CD14-positive monocyte (primary cell): ENCODE measurements at regions not wholly inside any gene's neighbourhood (a gene's known extent, or its start where the extent isn't known, plus 50 kb on each side); places are given as distances from the start of the nearest gene placed in this dataset.

ENCODE experiments used
- DNase-seq, 3 donors: peaks; one replicate each; pipeline ENCODE4 v3.0.0-alpha.2; 2011 to 2022
- H2AFZ ChIP-seq: 2 replicates; pipeline ENCODE4 v1.6.0; 2012; ENCODE audit warnings: mild to moderate bottlenecking, low read depth, low read length, inconsistent platforms; ENCODE audit not compliant: insufficient read depth, poor library complexity, severe bottlenecking
- H3K27ac ChIP-seq, 2 donors: 1 replicate in 1 of 2; 2 replicates in 1 of 2; pipeline ENCODE4 v1.5.1; 2012 to 2013; ENCODE audit warnings: low read length in 2 of 2, control low read depth in 1 of 2, inconsistent platforms in 1 of 2, low read depth in 1 of 2, mild to moderate bottlenecking in 1 of 2
- H3K27me3 ChIP-seq, 2 donors: one replicate each; pipeline versions ENCODE4 v1.6.0 to v1.6.1; 2011 to 2013; ENCODE audit warnings: low read length in 2 of 2; ENCODE audit not compliant: control insufficient read depth in 2 of 2, insufficient read depth in 2 of 2
- H3K36me3 ChIP-seq, 2 donors: replicated peaks in 1 of 2; 1 replicate in 1 of 2; 2 replicates in 1 of 2; pipeline versions ENCODE4 v1.5.1 to v1.6.1; 2012 to 2013; ENCODE audit warnings: low read length in 2 of 2, control low read depth in 1 of 2, inconsistent platforms in 1 of 2, mild to moderate bottlenecking in 1 of 2; ENCODE audit not compliant: insufficient read depth in 2 of 2, control insufficient read depth in 1 of 2
- H3K4me1 ChIP-seq, 2 donors: 1 replicate in 1 of 2; 2 replicates in 1 of 2; pipeline versions ENCODE4 v1.5.1 to v1.6.1; 2012 to 2013; ENCODE audit warnings: low read length in 2 of 2, control low read depth in 1 of 2, inconsistent platforms in 1 of 2, mild to moderate bottlenecking in 1 of 2, moderate library complexity in 1 of 2; ENCODE audit not compliant: insufficient read depth in 2 of 2, control insufficient read depth in 1 of 2
- H3K4me2 ChIP-seq: replicated peaks from 2 replicates; pipeline ENCODE3; 2012; ENCODE audit warnings: low read length, moderate library complexity, mild to moderate bottlenecking; ENCODE audit not compliant: poor library complexity, severe bottlenecking; ENCODE audit errors: extremely low read depth
- H3K4me3 ChIP-seq, 3 experiments: fragments of 200-600 bp in 1 of 3; sonication (generic) in 1 of 3; replicated peaks in 1 of 3; 1 replicate in 2 of 3; 2 replicates in 1 of 3; pipeline ENCODE4 v1.5.1; 2011 to 2013; ENCODE audit warnings: low read length in 3 of 3, mild to moderate bottlenecking in 3 of 3, control low read depth in 2 of 3, low read depth in 2 of 3, inconsistent platforms in 1 of 3, moderate library complexity in 1 of 3
- H3K79me2 ChIP-seq: 2 replicates; pipeline ENCODE4 v1.6.0; 2012; ENCODE audit warnings: mild to moderate bottlenecking, control low read depth, inconsistent platforms, low read length, moderate library complexity; ENCODE audit not compliant: insufficient read depth
- H3K9ac ChIP-seq: 2 replicates; pipeline ENCODE4 v1.6.0; 2017; ENCODE audit warnings: low read length, mild to moderate bottlenecking; ENCODE audit not compliant: insufficient read depth, poor library complexity, severe bottlenecking
- H3K9me3 ChIP-seq, 2 donors: replicated peaks in 1 of 2; 1 replicate in 1 of 2; 2 replicates in 1 of 2; pipeline versions ENCODE4 v1.5.1 to v1.6.1; 2012 to 2013; ENCODE audit warnings: low read length in 2 of 2, control low read depth in 1 of 2; ENCODE audit not compliant: control insufficient read depth in 1 of 2, insufficient read depth in 1 of 2
- H4K20me1 ChIP-seq: 2 replicates; pipeline ENCODE4 v1.6.0; 2012; ENCODE audit warnings: mild to moderate bottlenecking, low read length, control low read depth, moderate library complexity; ENCODE audit not compliant: insufficient read depth
- H3K27ac Mint-ChIP-seq, 7 donors: one replicate each; pipeline ENCODE4 v1.8.0; 2020; ENCODE audit warnings: mild to moderate bottlenecking in 7 of 7, mixed read lengths in 7 of 7, moderate library complexity in 6 of 7, inconsistent platforms in 2 of 7
- H3K27me3 Mint-ChIP-seq, 3 donors: one replicate each; pipeline ENCODE4 v1.8.0; 2021 to 2022; ENCODE audit warnings: low read depth in 3 of 3, mild to moderate bottlenecking in 3 of 3, mixed read lengths in 3 of 3, moderate library complexity in 3 of 3, inconsistent platforms in 1 of 3
- H3K36me3 Mint-ChIP-seq, 2 donors: one replicate each; pipeline ENCODE4 v1.8.0; 2020; ENCODE audit warnings: mixed read lengths in 2 of 2, inconsistent platforms in 1 of 2, mild to moderate bottlenecking in 1 of 2
- H3K4me1 Mint-ChIP-seq: one replicate; pipeline ENCODE4 v1.8.0; 2020; ENCODE audit warnings: mild to moderate bottlenecking, mixed read lengths
- H3K4me3 Mint-ChIP-seq, 2 donors: one replicate each; pipeline ENCODE4 v1.8.0; 2020; ENCODE audit warnings: mild to moderate bottlenecking in 2 of 2, mixed read lengths in 2 of 2, moderate library complexity in 1 of 2
- H3K9me3 Mint-ChIP-seq, 7 donors: one replicate each; pipeline ENCODE4 v1.8.0; 2020 to 2022; ENCODE audit warnings: mixed read lengths in 7 of 7, mild to moderate bottlenecking in 6 of 7, moderate library complexity in 6 of 7, inconsistent platforms in 2 of 7
- CTCF ChIP-seq: fragments of 200-600 bp; IDR thresholded peaks from one replicate; pipeline ENCODE4 v1.8.0; 2022; ENCODE audit warnings: antibody characterized with exemption, mild to moderate bottlenecking
- WGBS: methylation state at CpG from one replicate; pipeline ENCODE4 v1.1.5; 2013; ENCODE audit warnings: missing lambda C conversion rate; ENCODE audit not compliant: insufficient coverage; 5-methylcytosine and 5-hydroxymethylcytosine counted together
- intact Hi-C, 2 donors: fragments of 100-400 bp; cut with micrococcal nuclease; formaldehyde crosslinking; loops; one replicate each; pipeline versions ENCODE4 v1.15.0 to v1.15.1; 2023

DNA sequence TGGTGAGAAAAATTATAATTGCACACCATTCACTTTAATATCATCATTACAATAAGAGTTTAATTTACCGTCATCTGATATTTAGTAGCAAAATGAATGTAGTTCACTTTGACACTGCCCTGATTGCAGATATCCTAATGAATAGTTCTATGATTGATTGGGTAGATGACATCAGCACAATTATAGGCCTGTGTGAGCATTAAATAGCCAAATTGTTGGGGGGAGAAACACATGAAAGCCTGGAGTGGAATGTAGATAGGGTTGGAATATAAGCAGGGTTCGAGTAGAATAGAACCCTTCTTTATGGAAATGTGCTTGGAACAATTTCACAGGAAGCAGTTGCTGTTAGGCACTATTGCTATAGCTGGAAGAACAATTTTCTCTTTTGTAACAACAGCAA lies 1526.2 kb downstream of the RPA4 start:
- H2AFZ ChIP-seq = no peak overlapping the region
- no peak for DNase-seq
- H3K79me2 ChIP-seq = no peaks in the 10 kb centered on the region
- Mint-ChIP-seq H3K36me3 (no peaks in the 10 kb centered on the region), H3K4me1 (no peaks in the 10 kb centered on the region), H3K4me3 (no peak overlapping the region), H3K27me3 (no peaks in the 10 kb centered on the region), H3K9me3 (no peaks in the 10 kb centered on the region), H3K27ac (no peak overlapping the region)
- H3K27ac ChIP-seq = no peak overlapping the region
- H3K4me3 ChIP-seq = no peak overlapping the region
- H3K4me1 ChIP-seq = no peaks in the 10 kb centered on the region
- TF ChIP-seq CTCF = no peak
- H3K9me3 ChIP-seq = no peaks in the 10 kb centered on the region
- no peaks in the 10 kb centered on the region for H4K20me1 ChIP-seq
- no peaks in the 10 kb centered on the region for H3K36me3 ChIP-seq
- WGBS = 80% methylated on average over 1 of the region's 2 CpGs
- intact Hi-C loops = no loop called here
- no peaks in the 10 kb centered on the region for H3K27me3 ChIP-seq
- H3K4me2 ChIP-seq = no peak overlapping the region
- H3K9ac ChIP-seq = no peak overlapping the region

GRCh38 chrX:98412058-98412457 lies 1528.3 kb downstream of the RPA4 start:
- Mint-ChIP-seq H3K27me3 (no peaks in the 10 kb centered on the region), H3K4me1 (no peaks in the 10 kb centered on the region), H3K4me3 (no peak overlapping the region), H3K36me3 (no peaks in the 10 kb centered on the region), H3K9me3 (peaks cover 0 to 5% (median 0%) of the 10 kb centered on the region in 7 donors), H3K27ac (no peak overlapping the region)
- no CpG with 5 or more reads among the region's 1 CpG for WGBS
- no peak overlapping the region for H3K9ac ChIP-seq
- no peaks in the 10 kb centered on the region for H3K4me1 ChIP-seq
- H3K4me3 ChIP-seq = no peak overlapping the region
- intact Hi-C loops = no loop called here
- H3K36me3 ChIP-seq = no peaks in the 10 kb centered on the region
- no peaks in the 10 kb centered on the region for H3K9me3 ChIP-seq
- H3K27me3 ChIP-seq = no peaks in the 10 kb centered on the region
- H3K27ac ChIP-seq = no peak overlapping the region
- no peak overlapping the region for H2AFZ ChIP-seq
- no peak overlapping the region for H3K4me2 ChIP-seq
- no peaks in the 10 kb centered on the region for H4K20me1 ChIP-seq
- no peaks in the 10 kb centered on the region for H3K79me2 ChIP-seq
- no peak for TF ChIP-seq CTCF
- DNase-seq = no peak
